PC-9 (cell line): ENCODE measurements at regions not wholly inside any gene's neighbourhood (a gene's known extent, or its start where the extent isn't known, plus 50 kb on each side); places are given as distances from the start of the nearest gene placed in this dataset.

ENCODE experiments used
- EZH2 ChIP-seq: fragments of 200-600 bp; sonication (generic); IDR thresholded peaks from 2 replicates; pipeline ENCODE4 v1.8.0; 2017; ENCODE audit warnings: antibody characterized with exemption, low read depth
- TF ChIP-seq, protein P1 (sequence below): fragments of 200-600 bp; sonication (generic); conservative IDR thresholded peaks from 2 replicates; pipeline ENCODE4 v1.6.1; 2017; ENCODE audit warnings: mixed run types, antibody characterized with exemption, mild to moderate bottlenecking, moderate library complexity

- TF ChIP-seq, protein P1, sequence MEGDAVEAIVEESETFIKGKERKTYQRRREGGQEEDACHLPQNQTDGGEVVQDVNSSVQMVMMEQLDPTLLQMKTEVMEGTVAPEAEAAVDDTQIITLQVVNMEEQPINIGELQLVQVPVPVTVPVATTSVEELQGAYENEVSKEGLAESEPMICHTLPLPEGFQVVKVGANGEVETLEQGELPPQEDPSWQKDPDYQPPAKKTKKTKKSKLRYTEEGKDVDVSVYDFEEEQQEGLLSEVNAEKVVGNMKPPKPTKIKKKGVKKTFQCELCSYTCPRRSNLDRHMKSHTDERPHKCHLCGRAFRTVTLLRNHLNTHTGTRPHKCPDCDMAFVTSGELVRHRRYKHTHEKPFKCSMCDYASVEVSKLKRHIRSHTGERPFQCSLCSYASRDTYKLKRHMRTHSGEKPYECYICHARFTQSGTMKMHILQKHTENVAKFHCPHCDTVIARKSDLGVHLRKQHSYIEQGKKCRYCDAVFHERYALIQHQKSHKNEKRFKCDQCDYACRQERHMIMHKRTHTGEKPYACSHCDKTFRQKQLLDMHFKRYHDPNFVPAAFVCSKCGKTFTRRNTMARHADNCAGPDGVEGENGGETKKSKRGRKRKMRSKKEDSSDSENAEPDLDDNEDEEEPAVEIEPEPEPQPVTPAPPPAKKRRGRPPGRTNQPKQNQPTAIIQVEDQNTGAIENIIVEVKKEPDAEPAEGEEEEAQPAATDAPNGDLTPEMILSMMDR, result no peak
- TF ChIP-seq EZH2, result no peak
Observed at GRCh38 chr14:26032348-26032747, 565.5 kb downstream of the NOVA1 start.
